Pancreas (tissue), 10 donors: ENCODE measurements at regions not wholly inside any gene's neighbourhood (a gene's known extent, or its start where the extent isn't known, plus 50 kb on each side); places are given as distances from the start of the nearest gene placed in this dataset.

Experiments
- ATAC-seq, 4 donors: fragments of 200-7000 bp; cut with Tn5 transposase; one replicate each; pipeline versions ENCODE4 v1.8.0 to v1.9.1; 2020; ENCODE audit warnings: mild to moderate bottlenecking in 4 of 4, moderate library complexity in 4 of 4
- DNase-seq, 6 donors: peaks; one replicate each; pipeline ENCODE4 v3.0.0-alpha.2; 2020
- FAIRE-seq: peaks from 2 replicates; lab custom pipeline; 2012; peaks lifted over from hg19 to GRCh38; lab: Jason Lieb, UNC
- H3K27ac ChIP-seq, 4 donors: fragments of 200-600 bp; sonication (generic); 1 replicate in 3 of 4; 2 replicates in 1 of 4; pipeline versions ENCODE4 v1.5.0 to v1.8.0; 2020
- H3K27me3 ChIP-seq, 4 donors: fragments of 200-600 bp; one replicate each; pipeline ENCODE4 v1.8.0; 2021
- H3K36me3 ChIP-seq, 3 donors: fragments of 200-600 bp; sonication (generic) in 1 of 3; one replicate each; pipeline versions ENCODE4 v1.5.0 to v1.8.0; 2020 to 2021
- H3K4me1 ChIP-seq, 3 donors: fragments of 200-600 bp; one replicate each; pipeline ENCODE4 v1.8.0; 2021
- H3K4me3 ChIP-seq, 4 donors: fragments of 200-600 bp; sonication (generic) in 2 of 4; one replicate each; pipeline versions ENCODE4 v1.5.0 to v1.8.0; 2020 to 2021
- H3K9me3 ChIP-seq, 4 donors: fragments of 200-600 bp; one replicate each; pipeline ENCODE4 v1.8.0; 2021
- CTCF ChIP-seq, 4 donors: fragments of 200-600 bp; sonication (generic) in 3 of 4; IDR thresholded peaks; one replicate each; pipeline versions ENCODE4 v1.5.0 to v1.8.0; 2021; ENCODE audit warnings: antibody characterized with exemption in 4 of 4
- WGBS, 2 donors: extraction: QIAGEN DNeasy Blood & Tissue Kit; methylation state at CpG; one replicate each; pipeline ENCODE4 v1.1.7; 2013; 5-methylcytosine and 5-hydroxymethylcytosine counted together
- intact Hi-C, 3 donors: fragments of 100-400 bp; cut with DNase I; formaldehyde crosslinking; loops; one replicate each; pipeline versions ENCODE4 v1.11.1 to v1.14.2; 2022
- donor health status: healthy with polysubstance abuse.
- donor health status: DM: no; HTN: no; CAD: no; lungs with moderate emphysema.
- donor health status: DM: no; HTN: no; CAD: no.
- donor health status: control.
- donor health status: control.
- donor health status: Bipolar disorder and iron deficiency.
- donor health status: DM: yes; HTN: yes; CAD: no.
- donor health status: DM: no; HTN: no; CAD: no.
- donor health status: DM: no; HTN: no; CAD: no.
- donor health status: DM: yes; HTN: yes; CAD: no.

GRCh38 chr9:86747711-86748110 lies 199.6 kb downstream of the GAS1 start:
- intact Hi-C loops, result no loop called here
- ATAC-seq (no peak), FAIRE-seq (no peak)

GRCh38 chr9:86741311-86742208 lies 205.7 kb downstream of the GAS1 start:
- peak in 3 of 6 donors; percentile 13 to 43 (median 40) for DNase-seq
- Histone ChIP-seq H3K27ac (peak overlapping the region in 1 of 4 donors; percentile 7), H3K36me3 (no peaks in the 10 kb centered on the region), H3K4me3 (no peak overlapping the region), H3K9me3 (no peaks in the 10 kb centered on the region), H3K27me3 (no peaks in the 10 kb centered on the region), H3K4me1 (peaks cover 0 to 8% (median 5%) of the 10 kb centered on the region in 3 donors)
- intact Hi-C loops, result no loop called here
- no peak for TF ChIP-seq CTCF (IDR thresholded peaks at IDR 0.05)
- peak; percentile 83 to 91 (median 88) for ATAC-seq
- FAIRE-seq, result no peak
- WGBS, 2 donors, result 31 to 34% methylated on average over 8 of the region's 8 CpGs

More at GRCh38 chr9:86747711-86748110, 199.6 kb downstream of the GAS1 start:
- Histone ChIP-seq H3K4me1 (no peaks in the 10 kb centered on the region), H3K36me3 (no peaks in the 10 kb centered on the region), H3K27me3 (no peaks in the 10 kb centered on the region), H3K27ac (no peak overlapping the region), H3K9me3 (no peaks in the 10 kb centered on the region), H3K4me3 (no peak overlapping the region)
- 64 to 65% methylated on average over 2 of the region's 2 CpGs for WGBS, 2 donors
- DNase-seq, result no peak
- TF ChIP-seq CTCF (IDR thresholded peaks at IDR 0.05), result no peak

- intact Hi-C loops, result no loop called here
- no peaks in the 10 kb centered on the region for H3K9me3 ChIP-seq
- H3K27ac ChIP-seq, result peak overlapping the region in 1 of 4 donors; percentile 25
- H3K4me1 ChIP-seq, result peaks cover 12 to 37% (median 36%) of the 10 kb centered on the region in 3 donors
- no peak for TF ChIP-seq CTCF (IDR thresholded peaks at IDR 0.05)
- no peak for FAIRE-seq
- DNase-seq, result peak in 1 of 6 donors; percentile 27
- peak; percentile 23 to 62 (median 42) for ATAC-seq
- H3K4me3 ChIP-seq, result no peak overlapping the region
- no peaks in the 10 kb centered on the region for H3K27me3 ChIP-seq
- H3K36me3 ChIP-seq, result no peaks in the 10 kb centered on the region
- 60 to 63% methylated on average over 6 of the region's 6 CpGs for WGBS, 2 donors
Observed at GRCh38 chr9:86735772-86736458, 211.4 kb downstream of the GAS1 start.

GRCh38 chr9:86734771-86735170 lies 212.5 kb downstream of the GAS1 start:
- ATAC-seq (no peak), FAIRE-seq (no peak), DNase-seq (no peak)
- Histone ChIP-seq H3K9me3 (no peaks in the 10 kb centered on the region), H3K27me3 (no peaks in the 10 kb centered on the region), H3K4me1 (peaks cover 12 to 40% (median 36%) of the 10 kb centered on the region in 3 donors), H3K27ac (no peak overlapping the region), H3K36me3 (no peaks in the 10 kb centered on the region), H3K4me3 (no peak overlapping the region)
- WGBS, 2 donors, result 94 to 95% methylated on average over 1 of the region's 1 CpG
- no peak for TF ChIP-seq CTCF (IDR thresholded peaks at IDR 0.05)
- intact Hi-C loops, result no loop called here
